CD8-positive, alpha-beta memory T cell (primary cell): ENCODE measurements at regions not wholly inside any gene's neighbourhood (a gene's known extent, or its start where the extent isn't known, plus 50 kb on each side); places are given as distances from the start of the nearest gene placed in this dataset.
"Not testable (repeated sequence)": the region's sequence is repeated elsewhere in the genome, so short reads cannot be mapped to it uniquely, and the experiment has no call there.

ENCODE experiments used
- CTCF ChIA-PET: fragments of 350-600 bp; sonication (Branson Sonifier 250); formaldehyde crosslinking; loops from one replicate; lab custom pipeline; 2021; ENCODE audit warnings: antibody characterized with exemption; lab: Charles Lee
- POLR2A ChIA-PET: fragments of 350-600 bp; sonication (Branson Sonifier 250); formaldehyde crosslinking; loops from one replicate; lab custom pipeline; 2021; ENCODE audit warnings: antibody characterized with exemption; lab: Charles Lee
- DNase-seq, 5 donors: peaks; one replicate each; pipeline versions ENCODE4 v3.0.0 to v3.0.0-alpha.2; 2020 to 2022; ENCODE audit warnings: mixed read lengths in 1 of 5
- H3K27ac ChIP-seq: one replicate; pipeline ENCODE4 v1.7.0; 2013; ENCODE audit warnings: low read depth, mild to moderate bottlenecking, low read length, moderate library complexity
- H3K27me3 ChIP-seq: 2 replicates; pipeline ENCODE4 v1.7.0; 2013; ENCODE audit warnings: low read length, mild to moderate bottlenecking; ENCODE audit not compliant: insufficient read depth, poor library complexity, severe bottlenecking
- H3K36me3 ChIP-seq: 2 replicates; pipeline ENCODE4 v1.7.0; 2013; ENCODE audit warnings: mild to moderate bottlenecking, low read length, moderate library complexity; ENCODE audit not compliant: insufficient read depth
- H3K4me1 ChIP-seq: 2 replicates; pipeline ENCODE4 v1.7.0; 2013; ENCODE audit warnings: mild to moderate bottlenecking, low read length, moderate library complexity; ENCODE audit not compliant: insufficient read depth
- H3K4me3 ChIP-seq: 2 replicates; pipeline ENCODE4 v1.7.0; 2013; ENCODE audit warnings: mild to moderate bottlenecking, low read length
- H3K9me3 ChIP-seq: 2 replicates; pipeline ENCODE4 v1.7.0; 2013; ENCODE audit warnings: mild to moderate bottlenecking, low read length
- H3K27ac Mint-ChIP-seq, 8 donors: one replicate each; pipeline ENCODE4 v1.8.0; 2020 to 2021; ENCODE audit warnings: mixed read lengths in 8 of 8, mild to moderate bottlenecking in 6 of 8, inconsistent platforms in 3 of 8, moderate library complexity in 3 of 8
- H3K27me3 Mint-ChIP-seq, 2 donors: one replicate each; pipeline ENCODE4 v1.8.0; 2020 to 2021; ENCODE audit warnings: mixed read lengths in 2 of 2, mild to moderate bottlenecking in 1 of 2, moderate library complexity in 1 of 2
- H3K36me3 Mint-ChIP-seq, 3 donors: one replicate each; pipeline ENCODE4 v1.8.0; 2020 to 2021; ENCODE audit warnings: mixed read lengths in 3 of 3, inconsistent platforms in 1 of 3, mild to moderate bottlenecking in 1 of 3
- H3K4me1 Mint-ChIP-seq, 3 donors: one replicate each; pipeline ENCODE4 v1.8.0; 2020 to 2021; ENCODE audit warnings: mixed read lengths in 3 of 3, inconsistent platforms in 1 of 3, mild to moderate bottlenecking in 1 of 3
- H3K4me3 Mint-ChIP-seq, 7 donors: one replicate each; pipeline ENCODE4 v1.8.0; 2020 to 2021; ENCODE audit warnings: mixed read lengths in 7 of 7, mild to moderate bottlenecking in 6 of 7, moderate library complexity in 4 of 7, inconsistent platforms in 2 of 7
- H3K9me3 Mint-ChIP-seq, 5 donors: one replicate each; pipeline ENCODE4 v1.8.0; 2020 to 2022; ENCODE audit warnings: mixed read lengths in 5 of 5, mild to moderate bottlenecking in 3 of 5, moderate library complexity in 2 of 5, inconsistent platforms in 1 of 5

GRCh38 chr1:242954945-242955344 lies 300.1 kb downstream of the CEP170 start:
- H3K9me3 Mint-ChIP-seq, H3K27me3 Mint-ChIP-seq, H3K4me1 ChIP-seq, DNase-seq, H3K9me3 ChIP-seq, H3K36me3 Mint-ChIP-seq, H3K27ac ChIP-seq, POLR2A ChIA-PET, H3K27me3 ChIP-seq, H3K4me3 Mint-ChIP-seq, CTCF ChIA-PET, H3K4me3 ChIP-seq, H3K4me1 Mint-ChIP-seq, H3K36me3 ChIP-seq: not testable (repeated sequence)
- peak overlapping the region in 1 of 8 donors; percentile 21 for H3K27ac Mint-ChIP-seq

GRCh38 chr1:242946206-242946605 lies 308.9 kb downstream of the CEP170 start:
- H3K4me1 Mint-ChIP-seq, result no peaks in the 10 kb centered on the region

GRCh38 chr1:242936725-242937124 lies 318.4 kb downstream of the CEP170 start:
- H3K9me3 Mint-ChIP-seq, H3K4me3 Mint-ChIP-seq, H3K27me3 ChIP-seq, H3K36me3 Mint-ChIP-seq, H3K4me1 Mint-ChIP-seq, DNase-seq, H3K4me3 ChIP-seq, H3K36me3 ChIP-seq, POLR2A ChIA-PET, H3K27ac ChIP-seq, H3K27me3 Mint-ChIP-seq, H3K4me1 ChIP-seq, CTCF ChIA-PET, H3K27ac Mint-ChIP-seq, H3K9me3 ChIP-seq: not testable (repeated sequence)

More at GRCh38 chr1:242946206-242946605, 308.9 kb downstream of the CEP170 start:
- CTCF ChIA-PET, result no interaction called here
- H3K27ac ChIP-seq, result no peak overlapping the region
- peaks cover 2 to 8% (median 3%) of the 10 kb centered on the region in 5 donors for H3K9me3 Mint-ChIP-seq
- H3K36me3 Mint-ChIP-seq, result no peaks in the 10 kb centered on the region
- H3K4me1 ChIP-seq, result no peaks in the 10 kb centered on the region
- peaks cover 1 to 12% of the 10 kb centered on the region in 2 donors for H3K27me3 Mint-ChIP-seq
- H3K4me3 ChIP-seq, result no peak overlapping the region
- no peaks in the 10 kb centered on the region for H3K36me3 ChIP-seq
- no peak overlapping the region for H3K27ac Mint-ChIP-seq
- H3K9me3 ChIP-seq, result no peaks in the 10 kb centered on the region
- POLR2A ChIA-PET, result no interaction called here
- no peak overlapping the region for H3K4me3 Mint-ChIP-seq
- DNase-seq, result no peak
- H3K27me3 ChIP-seq, result no peaks in the 10 kb centered on the region

GRCh38 chr1:242924717-242925116 lies 330.4 kb downstream of the CEP170 start:
- H3K27me3 Mint-ChIP-seq, H3K36me3 Mint-ChIP-seq, H3K27ac Mint-ChIP-seq, H3K4me3 Mint-ChIP-seq, H3K4me3 ChIP-seq, H3K36me3 ChIP-seq, H3K4me1 Mint-ChIP-seq, H3K27me3 ChIP-seq, CTCF ChIA-PET, POLR2A ChIA-PET, H3K4me1 ChIP-seq, DNase-seq, H3K9me3 Mint-ChIP-seq, H3K9me3 ChIP-seq, H3K27ac ChIP-seq: not testable (repeated sequence)

GRCh38 chr1:242923603-242924002 lies 331.5 kb downstream of the CEP170 start:
- H3K4me3 Mint-ChIP-seq, H3K27ac Mint-ChIP-seq, POLR2A ChIA-PET, H3K4me3 ChIP-seq, CTCF ChIA-PET, H3K36me3 Mint-ChIP-seq, H3K36me3 ChIP-seq, H3K27me3 Mint-ChIP-seq, H3K27ac ChIP-seq, DNase-seq, H3K9me3 ChIP-seq, H3K4me1 Mint-ChIP-seq, H3K4me1 ChIP-seq, H3K9me3 Mint-ChIP-seq, H3K27me3 ChIP-seq: not testable (repeated sequence)

- H3K27me3 ChIP-seq, H3K27ac ChIP-seq, H3K9me3 ChIP-seq, H3K4me1 Mint-ChIP-seq, H3K4me3 ChIP-seq, H3K9me3 Mint-ChIP-seq, DNase-seq, H3K36me3 ChIP-seq, H3K4me3 Mint-ChIP-seq, CTCF ChIA-PET, H3K27me3 Mint-ChIP-seq, POLR2A ChIA-PET, H3K36me3 Mint-ChIP-seq, H3K4me1 ChIP-seq, H3K27ac Mint-ChIP-seq: not testable (repeated sequence)
These were observed 340.4 kb downstream of the CEP170 start for GRCh38 chr1:242914729-242915128.

- H3K4me3 Mint-ChIP-seq, DNase-seq, CTCF ChIA-PET, H3K9me3 ChIP-seq, POLR2A ChIA-PET, H3K27me3 ChIP-seq, H3K4me1 ChIP-seq, H3K4me3 ChIP-seq, H3K4me1 Mint-ChIP-seq, H3K27ac Mint-ChIP-seq, H3K36me3 Mint-ChIP-seq, H3K9me3 Mint-ChIP-seq, H3K27ac ChIP-seq, H3K27me3 Mint-ChIP-seq, H3K36me3 ChIP-seq: not testable (repeated sequence)
These were observed 342.2 kb downstream of the CEP170 start for GRCh38 chr1:242912855-242913254.

- CTCF ChIA-PET, H3K36me3 Mint-ChIP-seq, H3K27ac ChIP-seq, H3K4me1 Mint-ChIP-seq, POLR2A ChIA-PET, H3K36me3 ChIP-seq, H3K4me3 Mint-ChIP-seq, DNase-seq, H3K27ac Mint-ChIP-seq, H3K27me3 ChIP-seq, H3K4me3 ChIP-seq, H3K4me1 ChIP-seq, H3K9me3 ChIP-seq, H3K27me3 Mint-ChIP-seq: not testable (repeated sequence)
- H3K9me3 Mint-ChIP-seq, result peaks cover 0 to 12% (median 5%) of the 10 kb centered on the region in 5 donors
These were observed 354.5 kb downstream of the CEP170 start for GRCh38 chr1:242900558-242900957.

GRCh38 chr1:242890192-242890741 lies 364.8 kb downstream of the CEP170 start:
- H3K4me3 ChIP-seq, result no peak overlapping the region
- Mint-ChIP-seq H3K27ac (no peak overlapping the region), H3K27me3 (peaks cover 4 to 11% of the 10 kb centered on the region in 2 donors), H3K9me3 (peaks cover 0 to 5% (median 4%) of the 10 kb centered on the region in 5 donors), H3K4me1 (no peaks in the 10 kb centered on the region), H3K36me3 (no peaks in the 10 kb centered on the region), H3K4me3 (no peak overlapping the region)
- H3K27me3 ChIP-seq, result no peaks in the 10 kb centered on the region
- ChIA-PET POLR2A (no interaction called here), CTCF (no interaction called here)
- no peaks in the 10 kb centered on the region for H3K4me1 ChIP-seq
- DNase-seq, result no peak
- no peaks in the 10 kb centered on the region for H3K36me3 ChIP-seq
- no peaks in the 10 kb centered on the region for H3K9me3 ChIP-seq
- no peak overlapping the region for H3K27ac ChIP-seq
